K562 (cell line): ENCODE measurements at regions not wholly inside any gene's neighbourhood (a gene's known extent, or its start where the extent isn't known, plus 50 kb on each side); places are given as distances from the start of the nearest gene placed in this dataset.

Source experiments
- ATAC-seq: fragments of 200-7000 bp; cut with Tn5 transposase; 3 replicates; pipeline ENCODE4 v1.9.1; 2020; ENCODE audit warnings: moderate library complexity
- BruUV-seq: library from RNA; stranded (reverse); fragments of 400-500 nt; replicated peaks from 2 replicates; lab custom pipeline; 2021; lab: Mats Ljungman, UMichigan
- CTCF ChIA-PET: fragments of 300-600 bp; formaldehyde crosslinking; extraction: SDS; loops from one replicate; lab custom pipeline; 2021; ENCODE audit warnings: low intra/inter-chr PET ratio; lab: Yijun Ruan, JAX
- POLR2A ChIA-PET: fragments of 300-600, 350-650 bp; sonication (Branson Sonifier 250); formaldehyde crosslinking; extraction: SDS; loops from one replicate; lab custom pipeline; 2021; ENCODE audit warnings: antibody characterized with exemption, inconsistent platforms; lab: Yijun Ruan, JAX
- DNase-seq, 4 experiments: peaks; one replicate each; pipeline versions ENCODE4 v3.0.0 to v3.0.0-alpha.2; 2011 to 2018; ENCODE audit warnings: low spot score in 3 of 4, mixed read lengths in 3 of 4; ENCODE audit errors: extremely low read depth in 1 of 4
- FAIRE-seq: peaks from 2 replicates; lab custom pipeline; 2011; peaks lifted over from hg19 to GRCh38; lab: Jason Lieb, UNC
- H2AFZ ChIP-seq: 2 replicates; pipeline ENCODE4 v1.6.0; 2011; ENCODE audit warnings: low read depth, low read length, control low read depth, inconsistent platforms
- H3K27ac ChIP-seq: fragments of 200-600 bp; 3 replicates; pipeline ENCODE4 v1.8.0; 2011; ENCODE audit warnings: low read depth, mild to moderate bottlenecking, control low read depth, inconsistent platforms, low read length, moderate library complexity, mixed read lengths; ENCODE audit errors: extremely low read depth
- H3K27me3 ChIP-seq, 2 experiments: fragments of 300-600 bp in 1 of 2; 2 replicates in 1 of 2; 3 replicates in 1 of 2; pipeline versions ENCODE4 v1.6.0 to v1.8.0; 2011; ENCODE audit warnings: inconsistent platforms in 2 of 2, low read length in 2 of 2, mild to moderate bottlenecking in 1 of 2, mixed read lengths in 1 of 2, moderate library complexity in 1 of 2; ENCODE audit not compliant: control insufficient read depth in 2 of 2, insufficient read depth in 2 of 2
- H3K36me3 ChIP-seq: fragments of 300-600 bp; 3 replicates; pipeline ENCODE4 v1.8.0; 2011; ENCODE audit warnings: mild to moderate bottlenecking, low read length, inconsistent platforms; ENCODE audit not compliant: control insufficient read depth, insufficient read depth
- H3K4me1 ChIP-seq, 2 experiments: fragments of 200-600 bp in 1 of 2; replicated peaks in 1 of 2; 2 replicates in 1 of 2; 3 replicates in 1 of 2; pipeline versions ENCODE4 v1.5.1 to v1.8.0; 2011; ENCODE audit warnings: inconsistent platforms in 2 of 2, low read length in 2 of 2, mild to moderate bottlenecking in 1 of 2, mixed read lengths in 1 of 2, moderate library complexity in 1 of 2; ENCODE audit not compliant: control insufficient read depth in 2 of 2, insufficient read depth in 2 of 2
- H3K4me2 ChIP-seq: 2 replicates; pipeline ENCODE4 v1.6.1; 2011; ENCODE audit warnings: low read length, control low read depth, inconsistent platforms, mixed read lengths; ENCODE audit not compliant: insufficient read depth
- H3K4me3 ChIP-seq: fragments of 200-600 bp; sonication (generic), shearing (Covaris generic); 2 replicates; pipeline ENCODE4 v1.5.1; 2016; ENCODE audit warnings: control low read depth, inconsistent platforms
- H3K79me2 ChIP-seq: fragments of 200-600 bp; 3 replicates; pipeline ENCODE4 v1.8.0; 2011; ENCODE audit warnings: low read length, inconsistent platforms; ENCODE audit not compliant: control insufficient read depth, insufficient read depth
- H3K9ac ChIP-seq, 2 experiments: 2 replicates each; pipeline versions ENCODE4 v1.6.0 to v1.6.1; 2011; ENCODE audit warnings: low read depth in 2 of 2, low read length in 2 of 2, control low read depth in 1 of 2, inconsistent platforms in 1 of 2, mild to moderate bottlenecking in 1 of 2, mixed read lengths in 1 of 2; ENCODE audit not compliant: insufficient read depth in 1 of 2
- H3K9me1 ChIP-seq: one replicate; pipeline ENCODE4 v1.6.0; 2011; ENCODE audit warnings: inconsistent platforms, mild to moderate bottlenecking, low read length, moderate library complexity; ENCODE audit not compliant: control insufficient read depth, insufficient read depth
- H3K9me3 ChIP-seq: replicated peaks from 2 replicates; pipeline ENCODE4 v1.5.1; 2011; ENCODE audit warnings: low read depth, low read length, inconsistent platforms; ENCODE audit not compliant: control insufficient read depth, insufficient read depth
- H4K20me1 ChIP-seq: replicated peaks from 2 replicates; pipeline ENCODE4 v1.6.1; 2011; ENCODE audit warnings: low read length, inconsistent platforms, mixed read lengths; ENCODE audit not compliant: control insufficient read depth, insufficient read depth
- ARID2 ChIP-seq: fragments of 450-650 bp; IDR thresholded peaks from 2 replicates; pipeline ENCODE4 v1.6.1; 2017; ENCODE audit warnings: antibody characterized with exemption, mild to moderate bottlenecking
- MAFK ChIP-seq: IDR thresholded peaks from 2 replicates; pipeline ENCODE4 v1.6.1; 2011; ENCODE audit warnings: low read length, improper control_type of control experiment
- MEF2A ChIP-seq: IDR thresholded peaks from 2 replicates; pipeline ENCODE4 v1.6.1; 2011; ENCODE audit warnings: low read depth, mild to moderate bottlenecking, low read length, moderate library complexity; ENCODE audit not compliant: control insufficient read depth
- ZNF121 ChIP-seq: sonication (generic); formaldehyde crosslinking; conservative IDR thresholded peaks from 2 replicates; pipeline ENCODE4 v1.8.0; 2022; ENCODE audit warnings: missing genetic modification reagents
- ZNF41 ChIP-seq: fragments of 250-450 bp; sonication (Bioruptor Pico); conservative IDR thresholded peaks from 2 replicates; pipeline ENCODE4 v1.4.0; 2020; ENCODE audit warnings: mild to moderate bottlenecking
- WGBS: fragments of 100-300 bp; shearing (Covaris generic); methylation state at CpG from one replicate; pipeline ENCODE4 v1.1.6; 2016; ENCODE audit warnings: low coverage, mixed read lengths; ENCODE audit not compliant: insufficient coverage; ENCODE audit errors: missing lambda C conversion rate; 5-methylcytosine and 5-hydroxymethylcytosine counted together
- in situ Hi-C: fragments of 300-500 bp; cut with MboI; formaldehyde crosslinking; loops from 4 replicates; pipeline ENCODE4 v1.15.0; 2018; ENCODE audit warnings: inconsistent platforms, mixed read lengths
- intact Hi-C: fragments of 100-400 bp; cut with micrococcal nuclease; formaldehyde crosslinking; loops from 2 replicates; pipeline ENCODE4 v1.14.2; 2022
- TF ChIP-seq, protein P1 (sequence below), 2 experiments: IDR thresholded peaks; 2 replicates each; pipeline ENCODE4 v1.6.1; 2012; ENCODE audit warnings: improper control_type of control experiment in 2 of 2, low read depth in 2 of 2, low read length in 2 of 2, borderline replicate concordance in 1 of 2
- TF ChIP-seq, protein P2 (sequence below): sonication (generic); formaldehyde crosslinking; IDR thresholded peaks from 2 replicates; pipeline ENCODE4 v1.8.0; 2022; ENCODE audit warnings: mild to moderate bottlenecking, low read depth, missing genetic modification reagents

DNA sequence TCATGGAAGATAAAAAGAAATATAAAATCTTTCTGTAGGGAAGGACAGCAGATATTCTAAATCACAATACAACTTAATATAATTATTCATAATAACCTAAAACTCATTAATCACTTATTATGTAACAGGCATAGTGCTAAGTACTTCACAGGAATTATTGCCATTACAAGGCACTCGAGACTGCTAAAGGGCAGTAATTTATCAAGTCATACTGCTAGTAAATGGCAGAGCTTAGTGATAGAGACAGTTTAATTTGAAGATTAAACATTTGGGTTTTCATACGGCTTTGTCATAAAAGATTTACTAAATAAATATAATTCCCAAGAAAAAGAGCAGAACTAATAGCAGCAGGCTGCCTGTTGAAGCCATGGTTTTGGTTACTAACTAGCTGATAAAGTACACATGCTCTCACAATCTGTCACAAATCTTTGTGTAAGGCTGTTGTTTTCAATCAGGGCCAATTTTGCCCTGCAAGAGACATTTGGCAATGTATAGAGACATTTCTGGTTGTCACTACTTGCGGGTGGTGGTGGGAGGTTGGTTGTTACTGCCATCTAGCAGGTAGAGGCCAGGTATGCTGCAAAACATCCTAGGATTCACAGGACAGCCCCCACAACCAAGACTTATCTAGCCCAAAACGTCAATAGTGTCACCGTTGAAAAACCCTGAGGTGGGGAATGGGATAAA is 233.3 kb upstream of the CACNA2D1 start:
- intact Hi-C loops (no loop called here), in situ Hi-C loops (no loop called here)
- no peaks in the 10 kb centered on the region for H3K9me1 ChIP-seq
- no peak overlapping the region for H2AFZ ChIP-seq
- ATAC-seq (no peak), DNase-seq (no peak), FAIRE-seq (no peak)
- POLR2A ChIA-PET, result no interaction called here
- TF ChIP-seq, protein P1, sequence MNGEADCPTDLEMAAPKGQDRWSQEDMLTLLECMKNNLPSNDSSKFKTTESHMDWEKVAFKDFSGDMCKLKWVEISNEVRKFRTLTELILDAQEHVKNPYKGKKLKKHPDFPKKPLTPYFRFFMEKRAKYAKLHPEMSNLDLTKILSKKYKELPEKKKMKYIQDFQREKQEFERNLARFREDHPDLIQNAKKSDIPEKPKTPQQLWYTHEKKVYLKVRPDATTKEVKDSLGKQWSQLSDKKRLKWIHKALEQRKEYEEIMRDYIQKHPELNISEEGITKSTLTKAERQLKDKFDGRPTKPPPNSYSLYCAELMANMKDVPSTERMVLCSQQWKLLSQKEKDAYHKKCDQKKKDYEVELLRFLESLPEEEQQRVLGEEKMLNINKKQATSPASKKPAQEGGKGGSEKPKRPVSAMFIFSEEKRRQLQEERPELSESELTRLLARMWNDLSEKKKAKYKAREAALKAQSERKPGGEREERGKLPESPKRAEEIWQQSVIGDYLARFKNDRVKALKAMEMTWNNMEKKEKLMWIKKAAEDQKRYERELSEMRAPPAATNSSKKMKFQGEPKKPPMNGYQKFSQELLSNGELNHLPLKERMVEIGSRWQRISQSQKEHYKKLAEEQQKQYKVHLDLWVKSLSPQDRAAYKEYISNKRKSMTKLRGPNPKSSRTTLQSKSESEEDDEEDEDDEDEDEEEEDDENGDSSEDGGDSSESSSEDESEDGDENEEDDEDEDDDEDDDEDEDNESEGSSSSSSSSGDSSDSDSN (IDR thresholded peaks at IDR 0.05; ENCODE audit: borderline replicate concordance in 1 of 2, low read depth in 2 of 2, low read length in 2 of 2), result no peak
- TF ChIP-seq ZNF121 (CRISPR knock-in tag) (no peak), MAFK (no peak), ZNF41 (CRISPR knock-in tag) (no peak), ARID2 (no peak), MEF2A (no peak)
- TF ChIP-seq, protein P2, sequence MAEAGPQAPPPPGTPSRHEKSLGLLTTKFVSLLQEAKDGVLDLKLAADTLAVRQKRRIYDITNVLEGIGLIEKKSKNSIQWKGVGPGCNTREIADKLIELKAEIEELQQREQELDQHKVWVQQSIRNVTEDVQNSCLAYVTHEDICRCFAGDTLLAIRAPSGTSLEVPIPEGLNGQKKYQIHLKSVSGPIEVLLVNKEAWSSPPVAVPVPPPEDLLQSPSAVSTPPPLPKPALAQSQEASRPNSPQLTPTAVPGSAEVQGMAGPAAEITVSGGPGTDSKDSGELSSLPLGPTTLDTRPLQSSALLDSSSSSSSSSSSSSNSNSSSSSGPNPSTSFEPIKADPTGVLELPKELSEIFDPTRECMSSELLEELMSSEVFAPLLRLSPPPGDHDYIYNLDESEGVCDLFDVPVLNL (CRISPR knock-in tag), result no peak
- no peak overlapping the region for H3K4me2 ChIP-seq
- H3K27me3 ChIP-seq, result no peaks in the 10 kb centered on the region
- H3K36me3 ChIP-seq, result no peaks in the 10 kb centered on the region
- BruUV-seq, result no TSS peak
- H3K4me3 ChIP-seq, result no peak overlapping the region
- H3K27ac ChIP-seq, result no peak overlapping the region
- peaks cover 4% of the 10 kb centered on the region; the same call in 1 of the 2 replicates for H3K9me3 ChIP-seq
- WGBS, result 0% methylated on average over 5 of the region's 5 CpGs
- CTCF ChIA-PET, result no interaction called here
- no peaks in the 10 kb centered on the region for H4K20me1 ChIP-seq
- no peak overlapping the region for H3K9ac ChIP-seq
- no peaks in the 10 kb centered on the region for H3K4me1 ChIP-seq
- H3K79me2 ChIP-seq, result no peaks in the 10 kb centered on the region
